Vagina (tissue), 2 donors: ENCODE measurements at regions not wholly inside any gene's neighbourhood (a gene's known extent, or its start where the extent isn't known, plus 50 kb on each side); places are given as distances from the start of the nearest gene placed in this dataset.
"Not testable (repeated sequence)": the region's sequence is repeated elsewhere in the genome, so short reads cannot be mapped to it uniquely, and the experiment has no call there.

Experiments used
- DNase-seq, 2 donors: peaks; one replicate each; pipeline ENCODE4 v3.0.0-alpha.2; 2017; ENCODE audit errors: extremely low spot score in 2 of 2
- H3K27ac ChIP-seq: fragments of 200-600 bp; sonication (generic); one replicate; pipeline ENCODE4 v1.5.1; 2019
- H3K27me3 ChIP-seq: fragments of 200-600 bp; sonication (generic); one replicate; pipeline ENCODE4 v1.5.1; 2019
- H3K36me3 ChIP-seq, 2 donors: fragments of 200-600 bp; sonication (generic); one replicate each; pipeline ENCODE4 v1.5.1; 2017 to 2019
- H3K4me1 ChIP-seq: fragments of 200-600 bp; sonication (generic); one replicate; pipeline ENCODE4 v1.5.1; 2019
- H3K4me3 ChIP-seq, 2 donors: fragments of 200-600 bp; sonication (generic); 1 replicate in 1 of 2; 2 replicates in 1 of 2; pipeline ENCODE4 v1.5.1; 2016 to 2019
- H3K9me3 ChIP-seq: fragments of 200-600 bp; sonication (generic); one replicate; pipeline ENCODE4 v1.5.1; 2019
- CTCF ChIP-seq, 3 experiments: fragments of 450-650 bp in 2 of 3; fragments of 200-600 bp in 1 of 3; sonication (generic) in 1 of 3; IDR thresholded peaks; one replicate each; pipeline ENCODE4 v1.5.1; 2017 to 2019; ENCODE audit warnings: antibody characterized with exemption in 3 of 3, mild to moderate bottlenecking in 2 of 3, moderate library complexity in 2 of 3
- POLR2A ChIP-seq, 2 donors: fragments of 450-650 bp; IDR thresholded peaks; one replicate each; pipeline ENCODE4 v1.6.1; 2017; ENCODE audit warnings: antibody characterized with exemption in 2 of 2, mild to moderate bottlenecking in 2 of 2, moderate library complexity in 2 of 2
- POLR2AphosphoS5 ChIP-seq, 2 donors: sonication (generic); formaldehyde crosslinking; IDR thresholded peaks; one replicate each; pipeline ENCODE4 v1.9.0; 2017; ENCODE audit warnings: antibody characterized with exemption in 2 of 2, mild to moderate bottlenecking in 2 of 2, low read depth in 1 of 2; ENCODE audit not compliant: insufficient read depth in 1 of 2
- intact Hi-C: fragments of 100-400 bp; cut with DNase I; formaldehyde crosslinking; loops from one replicate; pipeline ENCODE4 v1.15.1; 2023

- Histone ChIP-seq H3K4me1 (no peaks in the 10 kb centered on the region), H3K4me3 (no peak overlapping the region), H3K9me3 (no peaks in the 10 kb centered on the region), H3K27ac (no peak overlapping the region), H3K36me3 (no peaks in the 10 kb centered on the region), H3K27me3 (no peaks in the 10 kb centered on the region)
- TF ChIP-seq CTCF (IDR thresholded peaks at IDR 0.05) (no peak), POLR2A (IDR thresholded peaks at IDR 0.05) (no peak), POLR2AphosphoS5 (IDR thresholded peaks at IDR 0.05; ENCODE audit: insufficient read depth in 1 of 2, low read depth in 1 of 2) (no peak)
- DNase-seq: no peak
- intact Hi-C loops: no loop called here
These were observed 962.2 kb upstream of the PCDH20 start for GRCh38 chr13:62377838-62378237.

- Histone ChIP-seq H3K27me3 (no peaks in the 10 kb centered on the region), H3K9me3 (no peaks in the 10 kb centered on the region), H3K4me3 (no peak overlapping the region), H3K36me3 (no peaks in the 10 kb centered on the region), H3K27ac (no peak overlapping the region), H3K4me1 (no peaks in the 10 kb centered on the region)
- intact Hi-C loops: no loop called here
- TF ChIP-seq POLR2A (IDR thresholded peaks at IDR 0.05): no peak
- no peak for TF ChIP-seq CTCF (IDR thresholded peaks at IDR 0.05)
- TF ChIP-seq POLR2AphosphoS5 (IDR thresholded peaks at IDR 0.05; ENCODE audit: insufficient read depth in 1 of 2, low read depth in 1 of 2): no peak
- DNase-seq: no peak
These were observed 960.0 kb upstream of the PCDH20 start for GRCh38 chr13:62375653-62376052.

GRCh38 chr13:62371737-62372136 is 956.1 kb upstream of the PCDH20 start:
- TF ChIP-seq POLR2A (IDR thresholded peaks at IDR 0.05): no peak
- no peak for TF ChIP-seq CTCF (IDR thresholded peaks at IDR 0.05)
- no peak for TF ChIP-seq POLR2AphosphoS5 (IDR thresholded peaks at IDR 0.05; ENCODE audit: insufficient read depth in 1 of 2, low read depth in 1 of 2)
- no peak overlapping the region for H3K27ac ChIP-seq

GRCh38 chr13:62367971-62368370 is 952.3 kb upstream of the PCDH20 start:
- intact Hi-C loops, H3K9me3 ChIP-seq, H3K4me3 ChIP-seq, DNase-seq, H3K27me3 ChIP-seq, H3K27ac ChIP-seq, H3K36me3 ChIP-seq, H3K4me1 ChIP-seq: not testable (repeated sequence)

More at GRCh38 chr13:62371737-62372136, 956.1 kb upstream of the PCDH20 start:
- Histone ChIP-seq H3K9me3 (no peaks in the 10 kb centered on the region), H3K27me3 (no peaks in the 10 kb centered on the region), H3K4me1 (no peaks in the 10 kb centered on the region), H3K36me3 (no peaks in the 10 kb centered on the region), H3K4me3 (no peak overlapping the region)
- intact Hi-C loops: no loop called here
- no peak for DNase-seq

GRCh38 chr13:62360609-62361008 is 945.0 kb upstream of the PCDH20 start:
- H3K4me3 ChIP-seq: no peak overlapping the region
- no peaks in the 10 kb centered on the region for H3K4me1 ChIP-seq
- intact Hi-C loops: no loop called here
- no peaks in the 10 kb centered on the region for H3K9me3 ChIP-seq
- no peak for DNase-seq
- H3K36me3 ChIP-seq: no peaks in the 10 kb centered on the region
- H3K27me3 ChIP-seq: no peaks in the 10 kb centered on the region
- H3K27ac ChIP-seq: no peak overlapping the region
- TF ChIP-seq POLR2A (IDR thresholded peaks at IDR 0.05) (no peak), POLR2AphosphoS5 (IDR thresholded peaks at IDR 0.05; ENCODE audit: insufficient read depth in 1 of 2, low read depth in 1 of 2) (no peak), CTCF (IDR thresholded peaks at IDR 0.05) (no peak)

GRCh38 chr13:62358646-62358932 is 942.9 kb upstream of the PCDH20 start:
- Histone ChIP-seq H3K27me3 (no peaks in the 10 kb centered on the region), H3K27ac (no peak overlapping the region), H3K9me3 (no peaks in the 10 kb centered on the region), H3K4me3 (no peak overlapping the region), H3K4me1 (no peaks in the 10 kb centered on the region), H3K36me3 (no peaks in the 10 kb centered on the region)
- DNase-seq: no peak
- intact Hi-C loops: no loop called here
- TF ChIP-seq CTCF (IDR thresholded peaks at IDR 0.05): no peak
- no peak for TF ChIP-seq POLR2A (IDR thresholded peaks at IDR 0.05)
- no peak for TF ChIP-seq POLR2AphosphoS5 (IDR thresholded peaks at IDR 0.05; ENCODE audit: insufficient read depth in 1 of 2, low read depth in 1 of 2)
